HEK293 (cell line): ENCODE measurements at regions not wholly inside any gene's neighbourhood (a gene's known extent, or its start where the extent isn't known, plus 50 kb on each side); places are given as distances from the start of the nearest gene placed in this dataset.

Source experiments
- CTCF ChIA-PET: fragments of 350-600 bp; formaldehyde crosslinking; extraction: SDS; loops from one replicate; lab custom pipeline; 2021; ENCODE audit warnings: antibody characterized with exemption; lab: Yijun Ruan, JAX
- POLR2A ChIA-PET: fragments of 300-600 bp; formaldehyde crosslinking; extraction: SDS; loops from one replicate; lab custom pipeline; 2020; ENCODE audit warnings: antibody characterized with exemption, inconsistent platforms; lab: Yijun Ruan, JAX
- H3K27ac ChIP-seq: fragments of 200-500 bp; sonication (Bioruptor generic); 2 replicates; pipeline ENCODE4 v1.5.1; 2014; ENCODE audit warnings: low read depth, low read length, control low read depth, inconsistent platforms; ENCODE audit errors: extremely low read depth
- H3K36me3 ChIP-seq, 2 experiments: fragments of 200-500 bp in 1 of 2; sonication (Bioruptor generic) in 1 of 2; 1 replicate in 1 of 2; 2 replicates in 1 of 2; pipeline ENCODE4 v1.5.1; 2014 to 2017; ENCODE audit warnings: inconsistent platforms in 2 of 2, low read length in 2 of 2; ENCODE audit not compliant: control insufficient read depth in 2 of 2, insufficient read depth in 1 of 2
- H3K4me1 ChIP-seq: fragments of 200-500 bp; sonication (Bioruptor generic); 2 replicates; pipeline ENCODE4 v1.5.1; 2014; ENCODE audit warnings: mild to moderate bottlenecking, low read length, inconsistent platforms; ENCODE audit not compliant: control insufficient read depth, insufficient read depth
- H3K4me3 ChIP-seq: 2 replicates; pipeline ENCODE4 v1.5.1; 2011; ENCODE audit warnings: low read depth, mild to moderate bottlenecking, control low read depth, low read length, moderate library complexity
- H3K9me3 ChIP-seq: fragments of 200-500 bp; sonication (Bioruptor generic); 2 replicates; pipeline ENCODE4 v1.5.1; 2014; ENCODE audit warnings: low read depth, low read length, inconsistent platforms; ENCODE audit not compliant: control insufficient read depth, insufficient read depth
- BCL11B ChIP-seq: fragments of 450-650 bp; formaldehyde crosslinking; IDR thresholded peaks from 2 replicates; pipeline ENCODE4 v1.5.1; 2016; ENCODE audit warnings: low read depth, missing biosample characterization, missing genetic modification characterization
- ELK4 ChIP-seq: IDR thresholded peaks from 2 replicates; pipeline ENCODE4 v1.6.1; 2011; ENCODE audit warnings: mild to moderate bottlenecking, low read depth, low read length, borderline replicate concordance
- FEZF1 ChIP-seq: fragments of 450-650 bp; formaldehyde crosslinking; IDR thresholded peaks from 2 replicates; pipeline ENCODE4 v1.5.1; 2016; ENCODE audit warnings: missing biosample characterization, missing genetic modification characterization
- GLIS1 ChIP-seq: fragments of 450-650 bp; formaldehyde crosslinking; IDR thresholded peaks from 2 replicates; pipeline ENCODE4 v1.5.1; 2016; ENCODE audit warnings: missing biosample characterization, missing genetic modification characterization
- KLF9 ChIP-seq: fragments of 450-650 bp; formaldehyde crosslinking; IDR thresholded peaks from 2 replicates; pipeline ENCODE4 v1.5.1; 2016; ENCODE audit warnings: missing biosample characterization, missing genetic modification characterization, low read depth
- MEIS1 ChIP-seq: sonication (generic); formaldehyde crosslinking; IDR thresholded peaks from 2 replicates; pipeline ENCODE4 v1.8.1; 2022; ENCODE audit warnings: missing genetic modification reagents, mild to moderate bottlenecking, borderline replicate concordance
- OSR2 ChIP-seq: fragments of 450-650 bp; formaldehyde crosslinking; IDR thresholded peaks from 2 replicates; pipeline ENCODE4 v1.5.1; 2016; ENCODE audit warnings: missing biosample characterization, missing genetic modification characterization
- OVOL3 ChIP-seq: fragments of 450-650 bp; formaldehyde crosslinking; IDR thresholded peaks from 2 replicates; pipeline ENCODE4 v1.5.1; 2016; ENCODE audit warnings: missing biosample characterization, missing genetic modification characterization
- PRDM1 ChIP-seq: fragments of 450-650 bp; formaldehyde crosslinking; IDR thresholded peaks from 2 replicates; pipeline ENCODE4; 2016; ENCODE audit warnings: missing biosample characterization, missing genetic modification characterization
- PRDM6 ChIP-seq: fragments of 450-650 bp; formaldehyde crosslinking; IDR thresholded peaks from 2 replicates; pipeline ENCODE4 v1.5.1; 2017; ENCODE audit warnings: missing biosample characterization, missing genetic modification characterization
- SALL2 ChIP-seq: fragments of 450-650 bp; formaldehyde crosslinking; IDR thresholded peaks from 2 replicates; pipeline ENCODE4 v1.5.0; 2017; ENCODE audit warnings: missing biosample characterization, mild to moderate bottlenecking, missing genetic modification characterization, borderline replicate concordance
- TRIM28 ChIP-seq: IDR thresholded peaks from 2 replicates; pipeline ENCODE4 v1.6.1; 2011; ENCODE audit warnings: low read length, control low read depth, borderline replicate concordance
- ZNF157 ChIP-seq: fragments of 450-650 bp; formaldehyde crosslinking; IDR thresholded peaks from 2 replicates; pipeline ENCODE4 v1.5.1; 2016; ENCODE audit warnings: missing biosample characterization, missing genetic modification characterization
- ZNF18 ChIP-seq: fragments of 450-650 bp; formaldehyde crosslinking; IDR thresholded peaks from 2 replicates; pipeline ENCODE4 v1.5.1; 2016; ENCODE audit warnings: missing biosample characterization, missing genetic modification characterization
- ZNF19 ChIP-seq: fragments of 450-650 bp; formaldehyde crosslinking; IDR thresholded peaks from 2 replicates; pipeline ENCODE4; 2016; ENCODE audit warnings: missing biosample characterization, missing genetic modification characterization, low read depth
- ZNF2 ChIP-seq: fragments of 450-650 bp; formaldehyde crosslinking; IDR thresholded peaks from 2 replicates; pipeline ENCODE4 v1.5.1; 2016; ENCODE audit warnings: missing biosample characterization, missing genetic modification characterization
- ZNF221 ChIP-seq: fragments of 450-650 bp; formaldehyde crosslinking; IDR thresholded peaks from 2 replicates; pipeline ENCODE4 v1.5.1; 2017; ENCODE audit warnings: missing biosample characterization, missing genetic modification characterization, borderline replicate concordance
- ZNF335 ChIP-seq: fragments of 450-650 bp; formaldehyde crosslinking; conservative IDR thresholded peaks from 2 replicates; pipeline ENCODE4 v1.5.1; 2016; ENCODE audit warnings: missing biosample characterization, missing genetic modification characterization
- ZNF350 ChIP-seq: fragments of 450-650 bp; formaldehyde crosslinking; IDR thresholded peaks from 2 replicates; pipeline ENCODE4 v1.5.0; 2017; ENCODE audit warnings: missing biosample characterization, mild to moderate bottlenecking, missing genetic modification characterization
- ZNF416 ChIP-seq: fragments of 450-650 bp; formaldehyde crosslinking; IDR thresholded peaks from 2 replicates; pipeline ENCODE4 v1.5.1; 2016; ENCODE audit warnings: missing biosample characterization, missing genetic modification characterization
- ZNF426 ChIP-seq: fragments of 450-650 bp; formaldehyde crosslinking; IDR thresholded peaks from 2 replicates; pipeline ENCODE4 v1.5.1; 2017; ENCODE audit warnings: missing biosample characterization, missing genetic modification characterization, mild to moderate bottlenecking, inconsistent platforms, moderate library complexity
- ZNF580 ChIP-seq: fragments of 450-650 bp; formaldehyde crosslinking; IDR thresholded peaks from 2 replicates; pipeline ENCODE4 v1.5.1; 2016; ENCODE audit warnings: missing biosample characterization, missing genetic modification characterization
- ZNF621 ChIP-seq: fragments of 450-650 bp; formaldehyde crosslinking; IDR thresholded peaks from 2 replicates; pipeline ENCODE4 v1.5.1; 2017; ENCODE audit warnings: missing biosample characterization, missing genetic modification characterization
- ZNF660 ChIP-seq: fragments of 450-650 bp; IDR thresholded peaks from 2 replicates; pipeline ENCODE4 v1.5.1; 2018; ENCODE audit warnings: missing biosample characterization, mild to moderate bottlenecking, missing genetic modification characterization
- ZNF701 ChIP-seq: fragments of 450-650 bp; formaldehyde crosslinking; IDR thresholded peaks from 2 replicates; pipeline ENCODE4 v1.5.1; 2016; ENCODE audit warnings: missing biosample characterization, missing genetic modification characterization
- ZNF777 ChIP-seq: fragments of 450-650 bp; formaldehyde crosslinking; IDR thresholded peaks from 2 replicates; pipeline ENCODE4 v1.5.1; 2017; ENCODE audit warnings: missing biosample characterization, missing genetic modification characterization, borderline replicate concordance
- ZNF843 ChIP-seq: fragments of 450-650 bp; formaldehyde crosslinking; IDR thresholded peaks from 2 replicates; pipeline ENCODE4 v1.5.1; 2016; ENCODE audit warnings: missing biosample characterization, missing genetic modification characterization
- TF ChIP-seq, protein P1 (sequence below): fragments of 450-650 bp; IDR thresholded peaks from 2 replicates; pipeline ENCODE4 v1.5.1; 2018; ENCODE audit warnings: missing biosample characterization, missing genetic modification characterization
- TF ChIP-seq, protein P2 (sequence below): fragments of 450-650 bp; formaldehyde crosslinking; IDR thresholded peaks from 2 replicates; pipeline ENCODE4 v1.5.1; 2016; ENCODE audit warnings: missing biosample characterization, missing genetic modification characterization
- TF ChIP-seq, protein P3 (sequence below): fragments of 450-650 bp; formaldehyde crosslinking; IDR thresholded peaks from 2 replicates; pipeline ENCODE4 v1.5.1; 2017; ENCODE audit warnings: missing biosample characterization, missing genetic modification characterization

- ChIA-PET POLR2A (no interaction called here), CTCF (no interaction called here)
- Histone ChIP-seq H3K9me3 (no peaks in the 10 kb centered on the region), H3K4me3 (no peak overlapping the region), H3K36me3 (no peaks in the 10 kb centered on the region), H3K4me1 (peaks cover 6% of the 10 kb centered on the region), H3K27ac (no peak overlapping the region)
- no peak for TF ChIP-seq ZNF621 (tag by site-specific recombination)
- peak; percentile 38; the same call in 1 of the 2 replicates for TF ChIP-seq OSR2 (tag by site-specific recombination)
- no peak for TF ChIP-seq OVOL3
- TF ChIP-seq TRIM28: peak; percentile 15; the same call in 1 of the 2 replicates
- TF ChIP-seq, protein P1, sequence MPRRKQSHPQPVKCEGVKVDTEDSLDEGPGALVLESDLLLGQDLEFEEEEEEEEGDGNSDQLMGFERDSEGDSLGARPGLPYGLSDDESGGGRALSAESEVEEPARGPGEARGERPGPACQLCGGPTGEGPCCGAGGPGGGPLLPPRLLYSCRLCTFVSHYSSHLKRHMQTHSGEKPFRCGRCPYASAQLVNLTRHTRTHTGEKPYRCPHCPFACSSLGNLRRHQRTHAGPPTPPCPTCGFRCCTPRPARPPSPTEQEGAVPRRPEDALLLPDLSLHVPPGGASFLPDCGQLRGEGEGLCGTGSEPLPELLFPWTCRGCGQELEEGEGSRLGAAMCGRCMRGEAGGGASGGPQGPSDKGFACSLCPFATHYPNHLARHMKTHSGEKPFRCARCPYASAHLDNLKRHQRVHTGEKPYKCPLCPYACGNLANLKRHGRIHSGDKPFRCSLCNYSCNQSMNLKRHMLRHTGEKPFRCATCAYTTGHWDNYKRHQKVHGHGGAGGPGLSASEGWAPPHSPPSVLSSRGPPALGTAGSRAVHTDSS (tag by site-specific recombination): no peak
- TF ChIP-seq, protein P2, sequence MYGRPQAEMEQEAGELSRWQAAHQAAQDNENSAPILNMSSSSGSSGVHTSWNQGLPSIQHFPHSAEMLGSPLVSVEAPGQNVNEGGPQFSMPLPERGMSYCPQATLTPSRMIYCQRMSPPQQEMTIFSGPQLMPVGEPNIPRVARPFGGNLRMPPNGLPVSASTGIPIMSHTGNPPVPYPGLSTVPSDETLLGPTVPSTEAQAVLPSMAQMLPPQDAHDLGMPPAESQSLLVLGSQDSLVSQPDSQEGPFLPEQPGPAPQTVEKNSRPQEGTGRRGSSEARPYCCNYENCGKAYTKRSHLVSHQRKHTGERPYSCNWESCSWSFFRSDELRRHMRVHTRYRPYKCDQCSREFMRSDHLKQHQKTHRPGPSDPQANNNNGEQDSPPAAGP (tag by site-specific recombination): no peak
- TF ChIP-seq ZNF701: no peak
- TF ChIP-seq FEZF1 (tag by site-specific recombination): peak; percentile 81
- peak; percentile 67 for TF ChIP-seq ZNF18 (tag by site-specific recombination)
- no peak for TF ChIP-seq ZNF335
- TF ChIP-seq, protein P3, sequence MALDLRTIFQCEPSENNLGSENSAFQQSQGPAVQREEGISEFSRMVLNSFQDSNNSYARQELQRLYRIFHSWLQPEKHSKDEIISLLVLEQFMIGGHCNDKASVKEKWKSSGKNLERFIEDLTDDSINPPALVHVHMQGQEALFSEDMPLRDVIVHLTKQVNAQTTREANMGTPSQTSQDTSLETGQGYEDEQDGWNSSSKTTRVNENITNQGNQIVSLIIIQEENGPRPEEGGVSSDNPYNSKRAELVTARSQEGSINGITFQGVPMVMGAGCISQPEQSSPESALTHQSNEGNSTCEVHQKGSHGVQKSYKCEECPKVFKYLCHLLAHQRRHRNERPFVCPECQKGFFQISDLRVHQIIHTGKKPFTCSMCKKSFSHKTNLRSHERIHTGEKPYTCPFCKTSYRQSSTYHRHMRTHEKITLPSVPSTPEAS (tag by site-specific recombination): no peak
- no peak for TF ChIP-seq ZNF350 (tag by site-specific recombination)
- TF ChIP-seq MEIS1 (CRISPR knock-in tag): no peak
- no peak for TF ChIP-seq ZNF221 (tag by site-specific recombination)
- no peak for TF ChIP-seq ZNF660 (tag by site-specific recombination)
- no peak for TF ChIP-seq ZNF19 (tag by site-specific recombination)
- no peak for TF ChIP-seq PRDM1
- peak; percentile 73 for TF ChIP-seq PRDM6
- no peak for TF ChIP-seq KLF9
- no peak for TF ChIP-seq ELK4
- no peak for TF ChIP-seq ZNF2 (tag by site-specific recombination)
- no peak for TF ChIP-seq ZNF426 (tag by site-specific recombination)
- TF ChIP-seq SALL2: no peak
- TF ChIP-seq ZNF843 (tag by site-specific recombination): peak; percentile 90
- no peak for TF ChIP-seq ZNF777
- TF ChIP-seq GLIS1: no peak
- TF ChIP-seq ZNF580 (tag by site-specific recombination): peak; percentile 53
- TF ChIP-seq BCL11B (tag by site-specific recombination): no peak
- no peak for TF ChIP-seq ZNF416
- no peak for TF ChIP-seq ZNF157 (tag by site-specific recombination)
Measured at GRCh38 chr4:31283679-31284078, 563.5 kb downstream of the PCDH7 start.
